ENCODE measurements at regions not wholly inside any gene's neighbourhood (a gene's known extent, or its start where the extent isn't known, plus 50 kb on each side); places are given as distances from the start of the nearest gene placed in this dataset.
"Not testable (repeated sequence)": the region's sequence is repeated elsewhere in the genome, so short reads cannot be mapped to it uniquely, and the experiment has no call there.

DNA sequence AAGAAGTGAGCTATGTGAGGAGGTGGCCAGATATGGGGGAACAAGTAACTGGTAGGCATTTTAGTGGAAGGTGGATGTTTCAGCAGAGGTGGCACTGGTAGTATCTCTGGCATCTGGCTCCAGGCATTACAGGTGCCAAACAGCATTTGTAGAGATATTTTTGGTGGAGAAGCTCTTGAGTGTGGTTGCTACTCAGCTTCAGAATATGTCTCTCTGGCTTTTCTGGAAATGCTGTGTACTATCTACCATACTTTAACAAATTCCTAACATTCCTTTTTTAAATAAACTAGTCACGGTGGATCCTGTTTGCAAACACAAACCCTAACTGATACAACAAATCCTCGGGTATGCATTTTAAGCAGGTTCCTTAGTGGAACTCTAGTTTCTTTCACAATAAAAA, 128.0 kb downstream of the BARX2 start:
- no peak for DNase-seq

DNA sequence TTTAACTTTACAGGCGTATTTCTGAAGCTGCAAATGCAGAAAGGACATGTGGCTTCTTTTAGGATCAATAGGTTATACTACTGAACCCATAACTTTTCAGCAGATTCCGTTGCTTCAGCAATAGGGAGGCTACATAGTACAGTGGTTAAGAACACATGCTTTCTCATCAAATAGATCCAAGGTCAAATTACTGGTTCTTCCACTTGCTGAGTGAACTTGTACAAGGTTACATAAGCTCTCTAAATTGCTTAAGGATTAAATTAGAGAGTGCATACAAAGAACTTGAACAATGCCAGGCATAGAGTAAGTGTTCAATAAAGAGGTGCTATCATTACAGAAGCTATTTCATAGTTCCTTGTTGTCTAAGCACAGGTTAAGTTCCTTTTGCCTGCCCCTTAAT, 129.6 kb downstream of the BARX2 start:
- DNase-seq: no peak

DNA sequence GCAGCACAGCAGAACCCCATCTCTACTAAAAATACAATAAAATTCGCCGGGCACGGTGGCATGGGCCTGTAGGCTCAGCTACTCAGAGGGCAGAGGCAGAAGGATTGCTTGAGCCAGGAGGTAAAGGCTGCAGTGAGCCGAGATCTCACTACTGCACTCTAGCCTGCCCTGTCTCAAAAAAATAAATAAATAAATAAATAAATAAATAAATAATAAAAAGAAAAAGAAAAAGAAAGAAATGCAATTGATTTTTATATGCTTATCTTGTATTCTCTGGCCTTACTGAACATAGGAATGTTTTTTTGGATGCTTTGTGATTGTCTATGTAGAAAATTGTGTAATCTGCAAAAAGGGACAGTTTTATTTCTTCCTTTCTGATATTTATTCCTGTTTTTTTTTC, 132.5 kb downstream of the BARX2 start:
- DNase-seq: no peak

DNA sequence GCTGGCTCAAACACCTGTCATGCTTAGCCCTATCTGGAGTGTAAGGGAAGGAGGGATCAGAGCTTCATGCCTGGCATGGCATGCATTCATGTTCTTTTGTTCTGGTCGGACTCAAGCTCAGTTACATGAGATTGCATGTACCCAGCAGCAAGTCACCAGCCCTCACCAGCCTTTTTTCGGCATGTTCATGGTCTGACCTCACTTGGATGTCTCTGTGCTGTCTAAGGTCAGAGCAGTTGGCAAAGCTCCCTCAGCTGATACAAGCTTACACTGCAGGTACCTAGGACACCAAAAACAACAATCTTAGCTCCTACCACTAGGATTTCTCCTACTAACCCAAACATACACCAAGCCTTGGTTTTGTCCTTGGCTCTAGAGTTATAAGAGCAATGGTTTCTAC, 152.6 kb downstream of the BARX2 start:
- no peak for DNase-seq

DNA sequence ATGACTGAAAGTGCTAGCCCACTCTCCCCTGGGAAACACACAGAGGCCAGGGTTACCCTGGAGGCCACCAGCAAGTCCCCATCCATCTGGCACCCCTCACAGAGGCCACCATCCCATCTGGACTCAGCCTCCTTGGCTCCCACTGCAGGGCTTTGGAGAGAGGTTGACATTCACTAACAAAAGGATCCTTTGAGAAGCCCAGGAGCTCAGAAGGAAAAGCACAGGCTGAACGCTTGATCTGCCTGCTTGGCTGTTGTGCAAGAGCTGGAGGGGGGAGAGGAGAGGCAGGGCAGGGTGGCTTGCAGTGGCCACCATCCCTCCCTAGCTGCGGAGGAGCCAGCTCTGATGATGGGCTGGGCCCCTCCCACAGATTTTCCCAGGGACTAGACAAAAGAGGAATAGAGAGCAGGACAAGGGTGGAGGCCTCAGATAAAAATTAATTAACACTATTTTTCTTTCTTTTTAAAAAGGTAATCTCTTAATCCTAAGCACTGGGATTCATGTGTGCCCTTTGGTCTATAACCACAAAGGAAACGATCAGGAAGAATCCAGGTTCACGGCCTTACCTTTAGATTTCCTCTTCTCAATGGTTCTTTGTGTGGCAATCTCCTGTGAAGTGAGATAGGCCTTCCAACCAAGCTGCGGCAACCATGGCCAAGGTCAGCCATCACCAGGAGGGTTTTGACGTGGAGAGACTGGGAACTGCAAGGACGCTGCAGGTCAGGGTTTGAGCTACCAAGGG, 154.7 kb downstream of the BARX2 start:
- DNase-seq: no peak

DNA sequence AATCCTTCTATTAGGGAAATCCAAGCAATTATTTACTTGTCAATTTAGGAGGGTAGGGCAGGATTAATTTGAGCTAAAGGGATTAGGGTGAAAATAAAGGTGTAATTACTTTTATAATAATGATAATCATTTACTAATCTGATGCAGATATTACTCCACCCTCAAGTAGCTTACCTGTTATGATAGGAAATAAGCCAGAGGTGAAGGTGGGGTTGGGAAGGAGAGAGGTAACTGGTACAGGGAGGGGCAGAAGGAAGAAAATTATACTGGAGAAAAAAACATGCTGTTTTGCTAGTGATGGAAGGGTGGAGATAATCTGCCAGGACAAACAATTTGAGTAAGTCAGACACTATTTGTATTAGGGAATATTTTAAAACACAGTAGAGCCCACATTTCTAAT, 157.7 kb downstream of the BARX2 start:
- DNase-seq: no peak

DNA sequence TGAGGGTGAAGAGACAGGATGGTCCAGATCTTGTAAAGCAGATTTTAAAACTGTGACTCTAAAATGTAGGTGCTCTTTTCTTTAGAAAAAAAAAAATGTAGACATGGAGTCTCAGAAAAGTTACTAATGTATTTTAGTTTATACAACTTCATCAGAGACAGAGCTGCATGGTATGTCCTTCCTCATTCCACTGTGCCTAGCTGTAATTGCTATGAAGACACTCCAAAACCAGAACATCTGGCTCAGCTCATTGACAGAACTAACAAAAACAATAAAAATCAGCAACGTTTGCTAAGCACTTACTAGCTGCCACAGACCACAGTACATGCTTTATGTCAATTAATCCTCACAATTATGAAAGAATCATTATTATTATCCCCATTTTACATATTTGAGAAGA, 160.7 kb downstream of the BARX2 start:
- DNase-seq: no peak

DNA sequence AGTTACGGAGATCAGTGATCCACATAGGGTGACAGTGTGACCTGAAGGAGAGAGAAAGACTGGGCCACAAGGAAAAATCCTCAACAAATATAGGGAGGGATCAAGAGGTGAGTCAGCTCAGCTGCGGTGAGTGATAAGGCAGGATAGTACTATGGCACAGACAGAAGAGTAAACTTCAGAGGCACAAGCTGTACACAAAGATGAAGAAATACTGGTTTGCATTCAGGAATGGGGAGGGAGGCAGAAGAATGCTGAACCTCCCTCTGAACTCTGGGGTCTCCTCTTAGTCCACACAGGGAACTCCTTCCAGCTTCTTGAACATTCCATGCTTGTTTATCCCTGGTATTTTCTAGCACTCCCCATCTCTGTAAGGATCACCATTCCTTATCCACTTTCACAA, 162.7 kb downstream of the BARX2 start:
- no peak for DNase-seq

DNA sequence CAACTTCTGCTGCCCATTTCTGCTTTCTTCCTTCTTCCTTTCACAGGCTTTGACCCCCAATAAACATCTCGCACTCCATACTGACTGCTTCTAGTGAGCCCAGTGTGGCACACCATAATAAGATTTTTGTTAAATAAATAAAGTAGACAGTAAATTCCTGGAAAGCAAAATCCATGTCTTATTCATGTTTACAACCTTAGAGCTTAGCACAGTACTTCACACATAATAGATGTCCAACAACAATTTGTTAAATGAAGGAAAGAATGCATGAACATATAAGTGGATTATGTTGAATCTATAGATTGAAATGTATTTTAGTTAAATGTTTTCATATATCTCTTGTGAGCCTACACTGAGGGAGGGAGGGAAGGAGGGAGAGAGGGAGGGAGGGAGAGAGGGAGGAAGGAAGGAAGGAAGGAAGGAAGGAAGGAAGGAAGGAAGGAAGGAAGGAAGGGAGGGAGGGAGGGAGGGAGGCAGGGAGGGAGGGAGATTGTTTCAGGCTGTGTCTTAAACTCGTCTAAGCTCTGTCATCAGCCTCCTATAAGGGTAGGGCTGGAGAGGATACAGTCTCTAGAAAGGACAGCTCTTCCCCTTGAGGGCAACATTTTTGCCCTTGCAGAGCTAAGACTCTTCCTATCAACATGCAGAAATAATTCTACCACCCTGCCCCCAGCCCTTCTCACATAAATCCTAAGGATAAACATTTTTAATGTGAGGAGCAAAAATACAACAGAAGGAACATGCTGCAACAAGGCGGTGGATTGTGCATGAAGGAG, 168.1 kb downstream of the BARX2 start:
- no peak for DNase-seq

DNA sequence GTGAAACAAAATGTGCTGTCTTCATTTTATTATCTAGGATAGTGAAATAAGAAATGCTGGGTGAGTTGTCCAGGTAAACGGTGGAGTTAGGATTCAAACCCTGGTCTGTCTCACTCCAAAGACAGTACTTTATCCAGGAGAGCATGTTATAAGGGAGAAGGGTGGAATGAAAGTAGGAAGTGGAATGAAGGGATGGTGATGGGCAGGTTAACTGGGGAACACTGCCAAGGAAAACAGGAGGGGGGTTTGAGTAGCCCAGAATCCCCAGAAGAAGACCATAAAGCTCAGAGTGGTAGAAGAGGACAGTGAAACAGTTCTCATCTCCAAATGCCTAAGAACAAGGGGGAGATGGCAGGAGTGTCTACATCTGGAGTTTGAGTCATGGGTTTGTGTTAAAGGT, 169.0 kb downstream of the BARX2 start:
- DNase-seq: no peak

DNA sequence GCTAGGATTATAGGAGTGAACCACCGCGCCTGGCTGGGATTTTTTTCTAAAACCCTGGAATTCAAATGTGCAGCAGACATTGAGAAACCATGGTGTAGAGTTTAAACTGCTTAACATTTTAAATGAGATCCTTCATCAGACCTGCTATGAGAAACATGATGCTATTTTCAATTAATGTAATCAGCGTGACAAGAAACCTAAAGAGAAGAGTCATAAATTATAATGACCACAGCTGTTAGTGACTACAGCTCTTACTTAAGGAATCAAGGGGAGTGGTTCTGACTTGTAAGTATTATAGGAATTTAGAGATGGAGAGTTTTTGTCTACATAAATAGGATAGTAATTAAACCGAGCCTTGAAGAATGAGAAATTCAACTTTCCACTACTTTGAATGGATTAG, 170.6 kb downstream of the BARX2 start:
- DNase-seq: no peak

DNA sequence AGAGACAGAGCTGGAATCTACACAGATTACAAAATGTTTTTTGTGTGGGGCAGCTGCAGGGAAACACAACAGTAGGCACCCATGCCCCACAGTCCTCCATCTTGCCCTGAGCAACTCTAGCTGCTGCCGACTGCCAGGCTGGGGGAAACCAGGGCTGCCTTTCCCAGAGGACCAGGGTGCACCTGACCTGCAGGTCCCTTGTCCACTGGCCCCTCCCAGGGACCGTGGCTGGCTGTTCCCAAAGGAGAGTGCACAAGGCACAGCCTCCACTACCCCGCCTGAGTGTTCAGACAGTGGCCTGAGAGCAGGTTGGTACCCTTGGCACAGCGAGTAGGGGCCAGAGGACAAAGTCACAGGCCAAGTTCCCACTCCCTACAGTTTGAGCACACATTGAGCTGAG, 181.8 kb downstream of the BARX2 start:
- DNase-seq: no peak

DNA sequence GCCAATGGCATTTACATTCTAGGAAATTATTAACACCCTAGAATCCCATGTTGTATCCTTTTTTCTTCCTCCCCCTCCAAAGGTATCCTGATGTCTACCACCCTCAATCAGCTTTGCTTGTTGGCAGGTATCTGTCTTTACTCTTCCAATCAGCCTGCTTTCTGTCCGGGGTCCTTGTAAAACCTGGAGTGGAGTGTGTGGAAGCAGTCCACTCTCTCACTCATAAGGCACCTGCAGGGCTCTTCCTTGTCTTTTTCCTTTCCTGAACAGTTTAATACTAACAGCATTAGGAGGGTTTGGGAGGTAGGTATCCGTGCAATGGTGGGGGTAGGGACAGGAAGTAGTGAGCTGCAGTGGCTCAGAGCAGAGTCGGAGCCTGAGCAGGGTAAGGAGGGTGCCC, 193.4 kb downstream of the BARX2 start:
- DNase-seq: no peak

DNA sequence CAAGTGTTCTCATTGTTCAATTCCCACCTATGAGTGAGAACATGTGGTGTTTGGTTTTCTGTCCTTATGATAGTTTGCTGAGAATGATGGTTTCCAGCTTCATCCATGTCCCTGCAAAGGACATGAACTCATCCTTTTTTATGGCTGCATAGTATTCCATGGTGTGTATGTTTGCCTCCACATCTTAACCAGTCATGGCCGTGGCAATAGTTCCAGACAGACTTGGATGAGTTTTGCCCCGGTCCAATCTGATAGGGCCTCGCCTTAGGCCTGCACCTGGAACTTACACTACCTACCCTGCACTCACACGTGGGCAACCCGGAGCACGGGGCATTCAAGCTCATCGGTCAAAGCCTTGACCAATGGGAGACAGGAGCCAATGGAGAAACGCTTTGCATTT, 197.0 kb downstream of the BARX2 start:
- not testable (repeated sequence) for DNase-seq

DNA sequence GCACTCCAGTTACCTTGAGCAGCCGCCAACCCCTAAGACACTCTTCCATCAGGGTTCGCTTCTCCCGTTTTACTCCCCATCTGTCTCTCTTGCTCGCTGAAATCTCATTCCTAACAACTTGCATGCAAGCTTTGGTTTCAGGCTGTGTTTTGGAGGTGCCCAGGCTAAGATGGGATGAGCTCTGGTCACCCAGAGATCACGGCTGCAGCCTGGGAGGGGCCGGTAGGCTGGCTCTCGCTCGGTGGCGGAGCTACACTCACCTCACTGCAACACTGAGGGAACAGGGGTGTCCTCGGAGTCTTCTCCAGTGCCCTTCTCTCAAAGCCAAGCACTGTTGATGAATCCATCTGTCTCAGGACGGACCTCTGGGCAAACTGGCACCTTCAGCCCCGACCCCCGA, 197.5 kb downstream of the BARX2 start:
- no peak for DNase-seq

DNA sequence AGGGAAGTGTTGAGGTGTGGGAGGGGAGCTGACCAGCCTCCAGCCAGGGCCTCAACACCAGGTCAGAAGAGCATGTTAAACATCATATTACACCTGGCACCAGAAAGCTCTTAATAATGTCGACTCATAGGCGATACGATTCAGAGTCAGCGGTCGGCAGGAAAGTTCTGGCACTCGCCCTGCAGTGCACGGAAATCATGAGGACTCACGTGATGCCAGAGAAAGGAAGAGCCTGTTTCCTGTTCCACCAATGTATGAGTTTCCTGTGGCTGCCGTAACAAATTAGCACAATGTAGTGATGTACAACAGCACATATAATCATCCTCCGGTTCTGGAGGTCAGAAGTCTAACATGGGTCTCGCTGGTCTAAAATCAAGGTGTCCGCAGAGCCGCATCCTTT, 198.8 kb downstream of the BARX2 start:
- DNase-seq: no peak

DNA sequence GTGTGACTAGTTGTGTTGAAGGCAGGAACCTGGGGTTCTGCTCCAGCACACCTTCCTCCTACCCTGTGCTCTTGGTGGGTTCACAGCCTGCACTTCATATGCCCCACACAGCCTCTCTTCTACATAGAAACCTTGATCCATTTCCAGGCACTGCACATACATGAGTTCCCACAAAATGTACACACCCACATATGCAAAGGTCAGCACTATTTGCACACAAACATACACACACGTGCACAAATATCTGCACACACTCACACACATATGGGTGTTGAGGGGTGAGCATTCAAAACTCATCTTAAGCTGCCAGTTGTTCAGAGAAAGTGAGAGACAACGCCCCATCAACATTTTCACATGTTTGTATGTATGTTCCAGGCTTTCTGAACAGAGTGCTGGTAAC, 201.0 kb downstream of the BARX2 start:
- DNase-seq: no peak

DNA sequence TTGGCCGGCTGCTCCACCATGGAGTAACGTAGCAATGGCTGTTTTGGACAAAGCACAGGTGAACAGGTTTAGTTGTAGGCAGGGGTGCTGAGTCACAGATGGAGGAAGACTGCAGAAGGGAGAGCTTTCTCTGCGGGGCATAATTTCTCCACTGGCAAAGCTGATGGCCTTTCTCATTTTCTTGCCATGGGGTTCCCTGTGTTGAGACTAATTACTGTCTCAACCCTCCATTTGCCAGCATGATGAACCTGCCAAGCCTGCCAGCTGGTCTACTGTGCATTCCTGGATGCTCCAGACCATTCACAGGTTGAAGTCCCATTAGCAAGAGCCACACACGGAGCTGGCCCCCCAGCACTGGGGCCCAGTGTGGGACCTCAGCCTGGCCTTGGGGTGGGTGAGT, 202.4 kb downstream of the BARX2 start:
- peak; percentile 14 for DNase-seq

DNA sequence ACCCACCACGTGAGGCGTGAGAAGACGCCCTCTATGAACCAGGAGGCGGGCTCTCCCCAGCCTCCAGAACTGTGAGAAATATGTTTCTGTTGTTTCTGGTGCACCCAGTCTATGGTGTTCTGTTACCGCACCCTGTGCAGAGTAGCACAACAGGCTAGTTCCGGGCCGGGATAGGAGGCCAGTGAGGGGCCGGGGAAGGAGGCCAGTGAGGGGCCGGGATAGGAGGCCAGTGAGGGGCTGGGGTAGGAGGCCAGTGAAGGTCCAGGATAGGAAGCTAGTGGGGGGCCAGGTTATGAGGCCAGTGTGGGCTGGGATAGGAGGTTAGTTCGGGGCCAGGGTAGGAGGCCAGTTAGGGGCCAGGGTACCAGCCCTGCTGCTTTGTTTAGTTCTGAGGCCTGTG, 204.6 kb downstream of the BARX2 start:
- no peak for DNase-seq

DNA sequence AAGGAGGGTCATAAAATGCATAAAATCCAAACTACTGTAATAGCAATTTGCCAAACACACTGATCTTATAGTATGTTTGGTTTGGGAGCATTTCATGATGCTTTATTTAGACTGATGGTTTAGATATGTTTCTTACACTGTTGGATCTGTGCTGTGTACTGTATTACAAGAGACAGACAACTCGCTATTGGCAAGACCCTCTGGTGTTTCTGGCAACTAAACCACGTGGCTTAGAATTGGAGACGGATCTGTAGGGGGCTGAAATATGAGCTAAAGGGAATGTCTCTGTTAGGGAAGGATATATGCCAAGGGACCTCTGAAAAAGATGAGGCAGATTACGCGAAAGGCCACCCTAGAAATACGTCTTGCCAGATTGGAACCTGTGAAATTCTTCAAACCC, 208.7 kb downstream of the BARX2 start:
- no peak for DNase-seq

DNA sequence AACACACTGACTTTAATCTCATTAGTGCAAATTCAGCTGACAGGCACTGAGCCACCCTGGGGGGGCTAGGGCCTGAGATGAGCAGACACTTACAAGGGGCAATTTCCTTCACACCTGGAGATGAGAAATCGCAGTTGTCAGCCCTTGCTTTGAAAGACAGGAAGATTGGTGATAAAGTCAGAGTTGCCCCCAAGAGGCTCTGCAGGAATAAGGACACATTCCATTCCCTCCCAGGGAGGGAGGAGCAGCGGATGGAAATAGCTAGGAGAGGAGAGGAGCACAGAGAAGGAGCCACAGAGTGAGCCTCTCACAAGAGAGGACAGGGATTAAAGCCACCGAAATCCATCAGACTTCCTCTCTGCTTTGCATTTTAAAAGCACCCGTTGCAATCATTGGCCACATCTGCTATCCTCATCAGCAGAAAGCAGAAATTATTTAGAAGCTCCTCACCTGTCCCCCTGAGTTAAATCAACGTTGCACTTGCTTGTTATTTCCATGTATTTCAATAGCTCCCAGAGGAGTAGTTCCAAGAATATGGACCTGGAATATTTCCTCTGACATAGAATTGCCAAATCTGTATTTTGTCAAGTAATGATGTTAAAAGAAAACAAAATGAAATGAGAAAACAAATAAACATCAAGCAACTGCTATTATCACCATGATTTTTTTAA, 213.7 kb downstream of the BARX2 start:
- DNase-seq: no peak

DNA sequence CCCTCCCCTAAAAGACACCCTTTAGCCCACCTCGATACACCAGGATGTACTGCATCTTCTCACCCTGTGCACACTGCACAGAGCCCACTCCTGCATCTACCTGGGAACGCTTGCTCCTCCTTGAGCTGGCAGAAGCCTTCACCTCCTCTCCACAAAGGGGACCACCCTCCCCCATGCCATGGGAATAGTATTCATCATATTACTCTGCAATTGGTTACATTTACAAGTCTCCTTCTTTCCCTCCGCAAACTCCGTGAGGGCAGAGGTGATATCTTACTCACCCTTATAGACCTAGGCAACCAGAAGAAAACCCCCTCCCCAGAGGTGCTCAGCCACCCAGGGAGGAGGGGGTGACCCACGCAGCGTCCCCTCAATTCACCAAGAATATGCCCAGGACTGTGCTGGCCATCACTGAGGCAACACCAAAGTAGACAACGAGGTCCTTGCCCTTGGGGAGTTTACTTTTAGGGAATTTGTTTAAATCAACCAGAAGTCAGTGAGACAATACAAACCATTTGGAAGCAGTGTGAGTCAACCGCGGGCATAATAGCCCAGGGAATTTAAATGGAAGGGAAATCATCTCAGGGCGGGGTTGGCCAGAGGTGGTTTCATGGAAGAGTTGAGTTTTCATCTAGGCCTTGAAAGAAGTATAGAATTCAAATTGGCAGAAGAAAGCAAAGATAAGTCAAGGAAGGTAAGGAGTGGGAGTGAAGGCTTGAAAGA, 214.5 kb downstream of the BARX2 start:
- no peak for DNase-seq

DNA sequence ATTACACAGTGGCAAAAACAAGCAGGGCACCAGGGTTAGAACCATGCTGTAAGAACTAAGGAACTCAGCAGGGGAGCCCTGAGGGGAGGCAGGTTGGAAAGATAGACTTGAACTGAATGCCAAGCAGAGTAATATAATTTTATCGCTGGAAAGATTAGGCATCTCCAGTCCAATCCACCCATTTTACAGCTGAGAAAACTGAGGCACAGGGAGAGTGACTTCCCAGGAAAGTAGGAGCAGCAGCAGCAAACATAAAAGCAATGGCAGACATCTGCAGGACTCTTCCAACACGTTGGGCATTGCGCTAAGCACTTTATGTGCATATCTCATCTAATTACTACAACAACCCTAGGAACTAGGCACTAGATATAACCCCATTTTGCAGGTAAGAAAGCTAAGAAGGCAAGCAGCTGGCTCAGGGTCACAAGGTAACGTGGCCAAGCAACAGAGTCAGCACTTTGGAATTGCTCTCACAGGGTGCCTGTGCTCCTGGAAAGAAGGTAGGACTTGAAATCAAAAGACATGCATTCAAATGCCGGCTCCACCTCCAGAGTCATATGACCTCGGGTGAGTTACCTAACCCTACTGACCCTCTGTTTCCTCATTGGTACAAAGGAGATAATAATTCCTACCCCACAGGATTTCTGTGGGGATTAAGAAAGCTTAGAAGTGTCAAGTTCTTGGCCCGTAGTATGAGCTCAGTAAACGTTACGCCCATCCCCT, 215.3 kb downstream of the BARX2 start:
- no peak for DNase-seq
